Astrocyte (in vitro differentiated cells and primary cell): ENCODE measurements at regions not wholly inside any gene's neighbourhood (a gene's known extent, or its start where the extent isn't known, plus 50 kb on each side); places are given as distances from the start of the nearest gene placed in this dataset.

Source experiments
- DNase-seq: peaks from one replicate; pipeline ENCODE4 v3.0.0-alpha.2; 2010; ENCODE audit warnings: low read depth
- FAIRE-seq: peaks from 2 replicates; lab custom pipeline; 2011; peaks lifted over from hg19 to GRCh38; lab: Jason Lieb, UNC
- H2AFZ ChIP-seq: 2 replicates; pipeline ENCODE4 v1.6.0; 2012; ENCODE audit warnings: low read depth, low read length, inconsistent platforms
- H3K27ac ChIP-seq: 2 replicates; pipeline ENCODE4 v1.5.1; 2011; ENCODE audit warnings: low read depth, low read length, inconsistent platforms
- H3K27me3 ChIP-seq: 2 replicates; pipeline ENCODE4 v1.6.0; 2011; ENCODE audit warnings: low read length, inconsistent platforms; ENCODE audit not compliant: insufficient read depth
- H3K36me3 ChIP-seq: 2 replicates; pipeline ENCODE4 v1.5.1; 2011; ENCODE audit warnings: low read length, inconsistent platforms; ENCODE audit not compliant: insufficient read depth
- H3K4me1 ChIP-seq: 2 replicates; pipeline ENCODE4 v1.5.1; 2011; ENCODE audit warnings: low read length, inconsistent platforms; ENCODE audit not compliant: insufficient read depth
- H3K4me2 ChIP-seq: 2 replicates; pipeline ENCODE4 v1.6.0; 2012; ENCODE audit warnings: low read length, inconsistent platforms
- H3K4me3 ChIP-seq: 2 replicates; pipeline ENCODE4 v1.5.1; 2011; ENCODE audit warnings: low read depth, mild to moderate bottlenecking, low read length, inconsistent platforms; ENCODE audit not compliant: insufficient read depth
- H3K79me2 ChIP-seq: 2 replicates; pipeline ENCODE4 v1.6.0; 2012; ENCODE audit warnings: mild to moderate bottlenecking, low read length, inconsistent platforms; ENCODE audit not compliant: insufficient read depth
- H3K9ac ChIP-seq: 2 replicates; pipeline ENCODE4 v1.6.0; 2012; ENCODE audit warnings: mild to moderate bottlenecking, low read length, inconsistent platforms
- H3K9me3 ChIP-seq: 2 replicates; pipeline ENCODE4 v1.5.1; 2012; ENCODE audit warnings: low read depth, mild to moderate bottlenecking, low read length, inconsistent platforms; ENCODE audit not compliant: insufficient read depth
- H4K20me1 ChIP-seq: 2 replicates; pipeline ENCODE4 v1.6.0; 2012; ENCODE audit warnings: low read length, inconsistent platforms; ENCODE audit not compliant: insufficient read depth
- H3K27ac Mint-ChIP-seq: one replicate; pipeline ENCODE4 v1.8.0; 2021; ENCODE audit warnings: mild to moderate bottlenecking, mixed read lengths; ENCODE audit not compliant: unreplicated experiment
- H3K27me3 Mint-ChIP-seq: one replicate; pipeline ENCODE4 v1.8.0; 2021; ENCODE audit warnings: low read depth, mixed read lengths; ENCODE audit not compliant: unreplicated experiment
- H3K36me3 Mint-ChIP-seq: one replicate; pipeline ENCODE4 v1.8.0; 2021; ENCODE audit warnings: low read depth, mixed read lengths; ENCODE audit not compliant: unreplicated experiment
- H3K4me1 Mint-ChIP-seq: one replicate; pipeline ENCODE4 v1.8.0; 2021; ENCODE audit warnings: low read depth, mixed read lengths; ENCODE audit not compliant: unreplicated experiment
- H3K4me3 Mint-ChIP-seq: one replicate; pipeline ENCODE4 v1.8.0; 2021; ENCODE audit warnings: mild to moderate bottlenecking, moderate library complexity, mixed read lengths; ENCODE audit not compliant: unreplicated experiment
- H3K9me3 Mint-ChIP-seq: one replicate; pipeline ENCODE4 v1.8.0; 2021; ENCODE audit warnings: mild to moderate bottlenecking, mixed read lengths; ENCODE audit not compliant: unreplicated experiment
- EZH2 ChIP-seq: IDR thresholded peaks from 2 replicates; pipeline ENCODE4 v1.6.1; 2012; ENCODE audit warnings: mild to moderate bottlenecking, low read length, inconsistent platforms; ENCODE audit not compliant: insufficient read depth
- TF ChIP-seq, protein P1 (sequence below): IDR thresholded peaks from 2 replicates; pipeline ENCODE4 v1.5.1; 2011; ENCODE audit warnings: low read depth, mild to moderate bottlenecking, inconsistent platforms, low read length, moderate library complexity; ENCODE audit not compliant: insufficient read depth

- no peak overlapping the region for H3K27ac ChIP-seq
- no peaks in the 10 kb centered on the region for H3K36me3 Mint-ChIP-seq
- no peaks in the 10 kb centered on the region for H3K27me3 ChIP-seq
- H3K9me3 Mint-ChIP-seq = peaks cover 2% of the 10 kb centered on the region
- no peaks in the 10 kb centered on the region for H3K27me3 Mint-ChIP-seq
- H3K79me2 ChIP-seq = no peaks in the 10 kb centered on the region
- DNase-seq (no peak), FAIRE-seq (no peak)
- TF ChIP-seq, protein P1, sequence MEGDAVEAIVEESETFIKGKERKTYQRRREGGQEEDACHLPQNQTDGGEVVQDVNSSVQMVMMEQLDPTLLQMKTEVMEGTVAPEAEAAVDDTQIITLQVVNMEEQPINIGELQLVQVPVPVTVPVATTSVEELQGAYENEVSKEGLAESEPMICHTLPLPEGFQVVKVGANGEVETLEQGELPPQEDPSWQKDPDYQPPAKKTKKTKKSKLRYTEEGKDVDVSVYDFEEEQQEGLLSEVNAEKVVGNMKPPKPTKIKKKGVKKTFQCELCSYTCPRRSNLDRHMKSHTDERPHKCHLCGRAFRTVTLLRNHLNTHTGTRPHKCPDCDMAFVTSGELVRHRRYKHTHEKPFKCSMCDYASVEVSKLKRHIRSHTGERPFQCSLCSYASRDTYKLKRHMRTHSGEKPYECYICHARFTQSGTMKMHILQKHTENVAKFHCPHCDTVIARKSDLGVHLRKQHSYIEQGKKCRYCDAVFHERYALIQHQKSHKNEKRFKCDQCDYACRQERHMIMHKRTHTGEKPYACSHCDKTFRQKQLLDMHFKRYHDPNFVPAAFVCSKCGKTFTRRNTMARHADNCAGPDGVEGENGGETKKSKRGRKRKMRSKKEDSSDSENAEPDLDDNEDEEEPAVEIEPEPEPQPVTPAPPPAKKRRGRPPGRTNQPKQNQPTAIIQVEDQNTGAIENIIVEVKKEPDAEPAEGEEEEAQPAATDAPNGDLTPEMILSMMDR = no peak
- TF ChIP-seq EZH2 = no peak
- no peak overlapping the region for H3K27ac Mint-ChIP-seq
- H3K36me3 ChIP-seq = no peaks in the 10 kb centered on the region
- H3K4me1 Mint-ChIP-seq = no peaks in the 10 kb centered on the region
- H3K4me1 ChIP-seq = no peaks in the 10 kb centered on the region
- H3K9me3 ChIP-seq = no peaks in the 10 kb centered on the region
- no peak overlapping the region for H3K4me3 Mint-ChIP-seq
- no peaks in the 10 kb centered on the region for H4K20me1 ChIP-seq
- H2AFZ ChIP-seq = no peak overlapping the region
- H3K9ac ChIP-seq = no peak overlapping the region
- H3K4me3 ChIP-seq = no peak overlapping the region
- no peak overlapping the region for H3K4me2 ChIP-seq
These were observed 163.2 kb upstream of the P2RY1 start for GRCh38 chr3:152671446-152672319.

DNA sequence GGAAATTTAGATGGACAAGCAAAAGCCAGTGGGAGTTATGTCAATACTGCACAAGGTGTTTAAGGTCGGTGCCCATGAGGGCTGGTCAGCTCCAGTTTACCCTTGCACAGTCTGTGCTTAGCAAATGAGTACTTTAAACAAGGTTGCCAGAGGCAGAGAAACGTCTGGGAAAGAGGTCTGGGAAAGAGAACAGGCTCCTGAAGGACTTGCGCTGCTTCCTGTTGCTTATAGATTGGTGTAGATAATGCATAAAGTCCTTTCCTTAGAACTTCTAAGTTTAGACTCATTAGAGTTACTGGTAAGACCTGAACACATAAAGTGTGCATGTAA is 162.6 kb upstream of the P2RY1 start:
- no peak overlapping the region for H3K27ac Mint-ChIP-seq
- Histone ChIP-seq H3K27ac (no peak overlapping the region), H3K4me3 (no peak overlapping the region), H3K36me3 (no peaks in the 10 kb centered on the region), H3K79me2 (no peaks in the 10 kb centered on the region), H3K4me1 (no peaks in the 10 kb centered on the region), H3K4me2 (no peak overlapping the region), H2AFZ (no peak overlapping the region), H4K20me1 (no peaks in the 10 kb centered on the region), H3K27me3 (no peaks in the 10 kb centered on the region), H3K9me3 (no peaks in the 10 kb centered on the region), H3K9ac (no peak overlapping the region)
- no peaks in the 10 kb centered on the region for H3K27me3 Mint-ChIP-seq
- FAIRE-seq (no peak), DNase-seq (no peak)
- no peaks in the 10 kb centered on the region for H3K36me3 Mint-ChIP-seq
- no peak overlapping the region for H3K4me3 Mint-ChIP-seq
- H3K9me3 Mint-ChIP-seq = peaks cover 2% of the 10 kb centered on the region
- no peaks in the 10 kb centered on the region for H3K4me1 Mint-ChIP-seq
- TF ChIP-seq, protein P1 = no peak
- TF ChIP-seq EZH2 = no peak

DNA sequence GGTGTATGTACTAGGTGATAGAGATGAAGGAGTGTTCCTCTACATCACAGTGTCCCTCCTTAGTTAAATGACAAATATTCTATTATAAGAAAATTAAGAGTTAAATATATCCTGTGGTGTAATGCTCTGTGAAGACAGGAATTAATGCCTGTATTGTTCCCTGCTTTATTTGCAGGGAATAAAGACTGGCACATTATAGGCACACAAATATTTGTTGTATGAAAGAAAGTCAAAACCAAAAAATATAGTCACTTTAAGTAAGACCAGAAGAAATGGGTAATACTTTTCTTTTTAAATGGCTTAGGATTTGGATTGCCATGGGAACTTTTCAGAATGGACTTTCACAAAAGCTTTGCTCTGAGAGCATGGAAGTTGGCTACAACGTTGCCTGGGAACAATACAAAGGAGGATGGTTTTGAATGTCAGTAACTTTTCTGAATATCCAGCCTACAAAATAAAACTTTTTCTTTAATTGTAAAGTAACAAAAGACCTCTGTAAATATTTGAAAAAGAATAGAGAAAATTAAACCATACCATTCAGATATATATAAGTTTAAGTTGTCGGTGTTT is 158.0 kb upstream of the P2RY1 start:
- H3K9me3 Mint-ChIP-seq = peaks cover 2% of the 10 kb centered on the region
- no peaks in the 10 kb centered on the region for H3K36me3 Mint-ChIP-seq
- Histone ChIP-seq H3K36me3 (no peaks in the 10 kb centered on the region), H3K4me2 (no peak overlapping the region), H3K27ac (no peak overlapping the region), H3K9me3 (no peaks in the 10 kb centered on the region), H3K9ac (no peak overlapping the region), H3K4me1 (no peaks in the 10 kb centered on the region), H3K79me2 (no peaks in the 10 kb centered on the region), H3K27me3 (no peaks in the 10 kb centered on the region), H3K4me3 (no peak overlapping the region), H4K20me1 (no peaks in the 10 kb centered on the region), H2AFZ (no peak overlapping the region)
- no peak overlapping the region for H3K27ac Mint-ChIP-seq
- H3K4me3 Mint-ChIP-seq = no peak overlapping the region
- H3K4me1 Mint-ChIP-seq = no peaks in the 10 kb centered on the region
- FAIRE-seq (no peak), DNase-seq (no peak)
- H3K27me3 Mint-ChIP-seq = no peaks in the 10 kb centered on the region
- TF ChIP-seq, protein P1 = no peak
- no peak for TF ChIP-seq EZH2
